HG03103 (cell line): ENCODE measurements at regions not wholly inside any gene's neighbourhood (a gene's known extent, or its start where the extent isn't known, plus 50 kb on each side); places are given as distances from the start of the nearest gene placed in this dataset.
"Not testable (repeated sequence)": the region's sequence is repeated elsewhere in the genome, so short reads cannot be mapped to it uniquely, and the experiment has no call there.

Experiments used
- ATAC-seq: cut with Tn5 transposase; IDR thresholded peaks from one replicate; pipeline ENCODE4 v1.9.1; 2021; ENCODE audit warnings: low read depth; ENCODE audit not compliant: unreplicated experiment

- ATAC-seq = no peak
Observed at GRCh38 chr14:58920230-58920629, 268.2 kb upstream of the DAAM1 start.

- not testable (repeated sequence) for ATAC-seq
Observed at GRCh38 chr14:58922201-58922940, 266.1 kb upstream of the DAAM1 start.

- no peak for ATAC-seq
Observed at GRCh38 chr14:58923751-58924405, 264.6 kb upstream of the DAAM1 start.

- no peak for ATAC-seq
Observed at GRCh38 chr14:58941629-58942028, 246.8 kb upstream of the DAAM1 start.

GRCh38 chr14:58942516-58942915, 246.0 kb upstream of the DAAM1 start:
- no peak for ATAC-seq

DNA sequence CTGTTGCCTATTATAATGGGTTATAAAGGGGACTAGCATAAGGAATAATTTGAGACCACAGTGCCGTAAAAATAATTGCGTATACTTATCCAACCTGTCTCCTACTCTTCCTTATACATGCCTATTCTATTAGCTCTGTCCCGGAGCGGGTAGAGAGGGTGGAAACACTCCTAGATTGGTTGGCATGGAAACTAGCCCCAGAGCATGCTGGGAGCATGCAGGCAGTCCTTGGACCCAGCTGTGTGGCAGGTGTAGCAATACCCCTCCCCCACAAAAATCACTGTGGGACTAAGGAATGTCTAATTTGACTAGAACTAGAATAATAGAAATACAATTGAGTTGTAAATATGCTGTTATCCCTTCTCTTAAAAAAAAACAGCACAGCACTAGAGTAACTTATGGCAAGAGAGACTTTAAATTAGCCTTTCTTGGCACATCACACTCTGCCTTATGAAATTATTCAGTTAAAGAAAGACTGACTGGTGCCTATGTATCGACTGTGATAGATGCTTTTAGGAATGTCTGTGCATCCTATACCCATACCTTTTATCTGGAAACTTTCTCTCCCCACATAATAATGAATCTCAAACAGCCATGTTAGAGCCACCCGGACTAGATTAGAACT, 244.0 kb upstream of the DAAM1 start:
- ATAC-seq = no peak

DNA sequence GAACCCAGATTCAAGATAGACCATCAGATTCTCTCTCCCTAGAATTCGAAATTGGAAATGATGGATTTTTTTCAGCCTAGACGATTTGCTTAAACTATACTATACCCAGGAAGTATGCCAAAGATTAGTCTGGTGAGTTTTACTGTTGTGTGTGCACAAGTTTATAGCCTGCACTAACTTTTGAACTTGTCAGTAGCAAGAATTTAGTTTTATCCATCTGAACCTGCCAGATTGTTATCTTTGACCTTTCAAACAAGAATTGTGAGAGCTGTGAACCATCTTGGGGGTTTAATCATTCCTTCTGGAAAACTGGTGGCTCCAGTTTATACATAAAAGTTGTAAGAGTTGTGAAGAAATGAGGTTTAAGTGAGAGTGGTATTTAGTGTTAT, 243.5 kb upstream of the DAAM1 start:
- ATAC-seq = no peak

- no peak for ATAC-seq
Observed at GRCh38 chr14:58946431-58946830, 242.0 kb upstream of the DAAM1 start.

DNA sequence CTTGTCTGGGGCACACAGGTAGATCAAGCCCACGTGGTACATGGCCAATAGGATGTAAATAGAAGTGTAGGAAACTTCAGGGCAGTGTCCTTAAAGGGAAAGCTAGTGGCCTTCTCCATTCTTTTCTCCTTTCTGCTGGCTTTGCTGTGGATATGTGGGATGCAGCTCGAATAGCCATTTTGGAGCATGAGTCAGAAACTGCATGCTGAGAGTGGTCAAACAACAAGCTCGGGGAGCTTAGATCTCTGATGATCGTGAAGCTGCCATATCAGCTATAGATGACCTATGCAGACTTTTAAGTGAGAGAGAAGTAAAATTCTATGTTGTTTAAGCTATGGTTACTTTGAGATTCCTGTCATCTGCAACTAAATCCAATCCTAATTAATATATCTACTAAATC, 241.3 kb upstream of the DAAM1 start:
- ATAC-seq = no peak

GRCh38 chr14:58947814-58948445, 240.5 kb upstream of the DAAM1 start:
- no peak for ATAC-seq

DNA sequence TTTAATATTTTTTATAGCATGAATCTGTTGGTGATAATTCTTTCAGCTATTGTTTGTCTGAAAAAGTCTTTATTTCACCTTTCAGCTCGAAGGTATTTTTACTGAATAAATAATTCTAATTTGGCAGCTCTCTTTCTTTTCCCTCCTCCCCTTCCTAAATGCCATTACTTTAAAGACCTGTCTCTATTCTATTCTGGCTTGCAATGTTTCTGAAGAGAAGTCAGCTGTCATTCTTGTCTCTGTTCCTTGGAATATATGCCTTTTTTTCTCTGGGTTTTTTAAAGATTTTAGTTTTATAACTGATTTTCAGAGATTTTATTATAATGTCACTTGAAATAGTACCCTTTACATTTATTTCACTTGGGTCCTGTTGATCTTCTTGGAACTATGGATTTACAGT, 237.9 kb upstream of the DAAM1 start:
- no peak for ATAC-seq

DNA sequence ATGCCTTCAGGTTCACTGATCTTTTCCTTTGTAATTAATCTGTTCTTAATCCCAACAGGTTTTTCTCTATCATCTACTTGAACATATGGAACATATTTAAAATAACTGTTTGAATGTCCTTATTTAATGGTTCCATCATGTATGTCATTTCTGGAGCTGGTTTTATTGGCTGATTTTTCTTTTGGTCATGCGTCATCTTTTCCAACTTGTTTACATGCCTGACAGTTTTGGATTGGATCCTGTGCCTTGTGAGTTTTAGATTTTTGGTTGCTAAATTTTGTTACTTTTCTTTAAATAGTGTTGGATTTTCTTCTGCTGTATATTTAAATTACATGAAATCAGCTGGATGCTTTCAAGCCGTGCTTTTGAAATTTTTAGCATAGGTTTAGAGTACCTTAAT, 237.3 kb upstream of the DAAM1 start:
- ATAC-seq = no peak

DNA sequence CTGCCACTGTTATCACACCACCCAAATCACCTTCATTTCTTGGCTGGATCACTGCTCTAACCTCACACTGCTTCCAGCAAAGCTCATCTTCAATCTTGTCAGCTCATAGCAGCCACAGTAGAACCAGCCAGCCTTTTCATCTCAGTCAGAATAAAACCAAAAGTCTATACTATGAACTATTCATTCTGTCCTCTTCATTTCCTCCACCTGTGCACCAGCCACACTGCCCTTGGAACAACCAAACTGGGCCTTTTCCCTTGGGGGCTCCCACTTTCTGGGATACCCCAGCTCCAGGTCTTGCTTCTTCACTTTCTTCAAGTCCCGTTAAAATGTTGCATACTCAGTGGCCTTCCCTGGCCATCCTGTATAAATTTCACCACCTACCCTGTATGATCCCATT, 234.4 kb upstream of the DAAM1 start:
- ATAC-seq = no peak

GRCh38 chr14:58954901-58955861, 233.3 kb upstream of the DAAM1 start:
- ATAC-seq = no peak

GRCh38 chr14:58961045-58961731, 227.3 kb upstream of the DAAM1 start:
- no peak for ATAC-seq

- no peak for ATAC-seq
Observed at GRCh38 chr14:58963873-58964597, 224.4 kb upstream of the DAAM1 start.

GRCh38 chr14:58964598-58964928, 223.9 kb upstream of the DAAM1 start:
- no peak for ATAC-seq

GRCh38 chr14:58965601-58966000, 222.9 kb upstream of the DAAM1 start:
- ATAC-seq = no peak

DNA sequence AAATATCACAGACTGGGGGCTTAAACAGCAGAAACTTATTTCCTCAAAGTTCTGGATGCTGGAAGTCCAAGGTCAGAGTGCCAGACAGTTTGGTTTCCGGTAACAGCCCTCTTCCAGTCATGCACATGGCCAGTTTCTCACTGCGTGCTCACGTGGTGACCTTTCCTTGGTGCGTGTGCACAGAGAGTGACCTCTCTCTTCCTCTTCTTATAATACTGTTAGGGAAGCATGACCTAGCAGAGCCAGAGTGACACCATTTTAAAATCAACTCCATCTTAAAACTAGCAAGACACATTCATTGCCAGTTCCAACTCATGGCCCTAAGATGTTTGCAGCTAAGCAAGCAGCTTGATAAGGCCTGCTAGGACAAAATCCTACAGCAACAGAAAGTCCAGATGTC, 221.5 kb upstream of the DAAM1 start:
- ATAC-seq = no peak
